Loucy (cell line): ENCODE measurements at regions not wholly inside any gene's neighbourhood (a gene's known extent, or its start where the extent isn't known, plus 50 kb on each side); places are given as distances from the start of the nearest gene placed in this dataset.

Source experiments
- CTCF ChIP-seq: fragments of 200-600 bp; sonication (generic); conservative IDR thresholded peaks from 2 replicates; pipeline ENCODE4 v1.5.1; 2014; ENCODE audit warnings: mild to moderate bottlenecking, antibody characterized with exemption, low read length
- EZH2phosphoT487 ChIP-seq: fragments of 200-600 bp; IDR thresholded peaks from 2 replicates; pipeline ENCODE4 v1.6.1; 2018; ENCODE audit warnings: antibody characterized with exemption, mild to moderate bottlenecking, moderate library complexity, borderline replicate concordance

- TF ChIP-seq CTCF (no peak), EZH2phosphoT487 (no peak)
Measured at GRCh38 chr18:34339155-34339554, 114.4 kb upstream of the NOL4 start.
